GM12864 (cell line): ENCODE measurements at regions not wholly inside any gene's neighbourhood (a gene's known extent, or its start where the extent isn't known, plus 50 kb on each side); places are given as distances from the start of the nearest gene placed in this dataset.
"Not testable (repeated sequence)": the region's sequence is repeated elsewhere in the genome, so short reads cannot be mapped to it uniquely, and the experiment has no call there.

Experiments
- DNase-seq: peaks from one replicate; pipeline ENCODE4 v3.0.0-alpha.2; 2011; ENCODE audit warnings: low read depth
- H3K4me3 ChIP-seq: 2 replicates; pipeline ENCODE4 v1.5.1; 2011; ENCODE audit warnings: mild to moderate bottlenecking, low read depth, low read length, control low read depth
- CTCF ChIP-seq: IDR thresholded peaks from 2 replicates; pipeline ENCODE4 v1.5.1; 2011; ENCODE audit warnings: low read depth, mild to moderate bottlenecking, moderate library complexity, low read length, control low read depth, inconsistent platforms; ENCODE audit errors: missing control alignments

- DNase-seq: no peak
- no peak overlapping the region for H3K4me3 ChIP-seq
Observed at GRCh38 chr14:25464078-25464477, 414.1 kb upstream of the STXBP6 start.

GRCh38 chr14:25463480-25463879, 413.5 kb upstream of the STXBP6 start:
- TF ChIP-seq CTCF: no peak
- no peak for DNase-seq
- no peak overlapping the region for H3K4me3 ChIP-seq

More at GRCh38 chr14:25464078-25464477, 414.1 kb upstream of the STXBP6 start:
- no peak for TF ChIP-seq CTCF

GRCh38 chr14:25461780-25462179, 411.8 kb upstream of the STXBP6 start:
- no peak overlapping the region for H3K4me3 ChIP-seq
- no peak for DNase-seq
- no peak for TF ChIP-seq CTCF

GRCh38 chr14:25444381-25444780, 394.4 kb upstream of the STXBP6 start:
- no peak overlapping the region for H3K4me3 ChIP-seq
- DNase-seq: no peak
- no peak for TF ChIP-seq CTCF

GRCh38 chr14:25440382-25440781, 390.4 kb upstream of the STXBP6 start:
- not testable (repeated sequence) for H3K4me3 ChIP-seq, DNase-seq

- DNase-seq: no peak
- TF ChIP-seq CTCF: no peak
- no peak overlapping the region for H3K4me3 ChIP-seq
Observed at GRCh38 chr14:25436906-25437305, 387.0 kb upstream of the STXBP6 start.

GRCh38 chr14:25436288-25436875, 386.4 kb upstream of the STXBP6 start:
- TF ChIP-seq CTCF: no peak
- no peak overlapping the region for H3K4me3 ChIP-seq
- no peak for DNase-seq
